Thyroid gland (tissue), 4 donors: ENCODE measurements at regions not wholly inside any gene's neighbourhood (a gene's known extent, or its start where the extent isn't known, plus 50 kb on each side); places are given as distances from the start of the nearest gene placed in this dataset.

Source experiments
- CTCF ChIP-seq, 6 experiments: fragments of 200-600 bp in 3 of 6; fragments of 450-650 bp in 3 of 6; sonication (generic) in 3 of 6; IDR thresholded peaks; one replicate each; pipeline ENCODE4 v1.5.1; 2016 to 2019; ENCODE audit warnings: antibody characterized with exemption in 6 of 6, mild to moderate bottlenecking in 2 of 6, inconsistent platforms in 1 of 6, moderate library complexity in 1 of 6
- POLR2A ChIP-seq, 2 donors: fragments of 450-650 bp; IDR thresholded peaks; one replicate each; pipeline ENCODE4 v1.6.1; 2017; ENCODE audit warnings: antibody characterized with exemption in 2 of 2, mild to moderate bottlenecking in 2 of 2, moderate library complexity in 1 of 2

- TF ChIP-seq CTCF (IDR thresholded peaks at IDR 0.05) (no peak), POLR2A (IDR thresholded peaks at IDR 0.05) (no peak)
Measured at GRCh38 chr11:93072229-93072914, 102.9 kb downstream of the MTNR1B start.
